ENCODE measurements at regions not wholly inside any gene's neighbourhood (a gene's known extent, or its start where the extent isn't known, plus 50 kb on each side); places are given as distances from the start of the nearest gene placed in this dataset.
"Not testable (repeated sequence)": the region's sequence is repeated elsewhere in the genome, so short reads cannot be mapped to it uniquely, and the experiment has no call there.

DNA sequence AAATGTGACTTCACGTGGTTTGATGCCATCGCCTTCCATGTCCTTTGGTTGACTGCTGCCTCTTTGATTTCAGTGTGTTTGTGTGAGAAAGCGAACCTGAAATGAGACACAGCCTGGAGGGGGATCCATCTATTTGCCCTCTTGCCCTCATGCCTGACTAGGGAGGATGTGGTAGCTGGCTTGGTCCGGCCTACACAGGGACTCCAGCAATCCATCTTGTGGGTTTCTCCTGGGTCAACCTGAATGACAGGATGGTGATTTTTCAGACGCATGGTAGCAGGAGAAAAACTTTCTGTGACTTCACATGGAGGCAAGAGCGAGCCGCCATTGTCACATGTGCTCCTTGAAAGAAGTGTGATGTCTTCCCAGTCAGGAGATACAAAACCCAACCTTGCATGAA, 117.9 kb upstream of the DNAH14 start:
- no peak overlapping the region for H3K27ac ChIP-seq (ENCODE audit: low read length)
- H3K4me1 ChIP-seq (ENCODE audit: control insufficient read depth, insufficient read depth, low read length): no peaks in the 10 kb centered on the region
- H3K27me3 ChIP-seq (ENCODE audit: control insufficient read depth, insufficient read depth, low read length): no peaks in the 10 kb centered on the region
- WGBS (ENCODE audit: insufficient coverage, low lambda C conversion rate): 100% methylated on average over 1 of the region's 7 CpGs
- no peaks in the 10 kb centered on the region for H3K36me3 ChIP-seq (ENCODE audit: control insufficient read depth, insufficient read depth, low read length)
- no peak overlapping the region for H3K4me3 ChIP-seq (ENCODE audit: low read length)
- DNase-seq: no peak
- no peaks in the 10 kb centered on the region for H3K9me3 ChIP-seq (ENCODE audit: control insufficient read depth, low read depth, low read length)

DNA sequence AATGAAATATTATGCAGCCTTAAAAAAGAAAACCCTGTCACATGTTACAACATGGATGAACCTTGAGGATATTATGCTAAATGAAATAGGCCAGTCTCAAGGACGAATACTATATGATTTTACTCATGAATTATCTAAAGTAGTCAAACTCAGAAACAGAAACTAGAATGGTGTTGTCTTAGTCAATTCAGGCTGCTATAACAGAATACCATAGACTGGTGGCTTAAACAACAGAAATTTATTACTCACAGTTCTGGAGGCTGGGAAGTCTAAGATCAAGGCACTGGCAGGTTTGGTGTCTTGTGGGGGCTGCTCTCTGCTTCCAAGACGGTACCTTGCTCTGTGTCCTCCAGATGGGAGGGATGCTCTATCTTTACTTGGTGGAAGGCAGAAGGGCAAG, 113.8 kb upstream of the DNAH14 start:
- Histone ChIP-seq H3K4me1 (ENCODE audit: control insufficient read depth, insufficient read depth, low read length) (no peaks in the 10 kb centered on the region), H3K27ac (ENCODE audit: low read length) (no peak overlapping the region), H3K36me3 (ENCODE audit: control insufficient read depth, insufficient read depth, low read length) (no peaks in the 10 kb centered on the region), H3K9me3 (ENCODE audit: control insufficient read depth, low read depth, low read length) (no peaks in the 10 kb centered on the region), H3K27me3 (ENCODE audit: control insufficient read depth, insufficient read depth, low read length) (no peaks in the 10 kb centered on the region), H3K4me3 (ENCODE audit: low read length) (no peak overlapping the region)
- DNase-seq: no peak
- WGBS (ENCODE audit: insufficient coverage, low lambda C conversion rate): no CpG with 5 or more reads among the region's 2 CpGs

DNA sequence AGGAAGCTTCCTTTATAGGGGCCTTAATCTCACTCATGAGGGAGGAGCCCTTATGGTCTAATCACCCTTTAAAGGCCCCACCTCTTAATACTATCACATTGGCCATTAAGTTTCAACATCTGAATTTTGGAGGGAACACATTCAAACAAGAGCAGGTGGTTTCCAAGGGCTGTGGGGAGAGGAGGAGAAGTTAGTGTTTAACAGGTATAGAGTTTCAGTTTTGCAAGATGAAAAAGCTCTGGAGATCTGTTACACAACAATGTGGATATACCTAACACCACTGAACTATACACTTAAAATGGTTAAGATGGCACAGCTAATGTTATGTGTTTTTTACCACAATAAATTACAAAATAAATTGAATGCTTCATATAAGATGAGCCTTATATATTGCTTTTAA, 113.4 kb upstream of the DNAH14 start:
- Histone ChIP-seq H3K4me1 (ENCODE audit: control insufficient read depth, insufficient read depth, low read length) (no peaks in the 10 kb centered on the region), H3K27me3 (ENCODE audit: control insufficient read depth, insufficient read depth, low read length) (no peaks in the 10 kb centered on the region), H3K4me3 (ENCODE audit: low read length) (no peak overlapping the region), H3K9me3 (ENCODE audit: control insufficient read depth, low read depth, low read length) (no peaks in the 10 kb centered on the region), H3K27ac (ENCODE audit: low read length) (no peak overlapping the region), H3K36me3 (ENCODE audit: control insufficient read depth, insufficient read depth, low read length) (no peaks in the 10 kb centered on the region)
- DNase-seq: no peak

DNA sequence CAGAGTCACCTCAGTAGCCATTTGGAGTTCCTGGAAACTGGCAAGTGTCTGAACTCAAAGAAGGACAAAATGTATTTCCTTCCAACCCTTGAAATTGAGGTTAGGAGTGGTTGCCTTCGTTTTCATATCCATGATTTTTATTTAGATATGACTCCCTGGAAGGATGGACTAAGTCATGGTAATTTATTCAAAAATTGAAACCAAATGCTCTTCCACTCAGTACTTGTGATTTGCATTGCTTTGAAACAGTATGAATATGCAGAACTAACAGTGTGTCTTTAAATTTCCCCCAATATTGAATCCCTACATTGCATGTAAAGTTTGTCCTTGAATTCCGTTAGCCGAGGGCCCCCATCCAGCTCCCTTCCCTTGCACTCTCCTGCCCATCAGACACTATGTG, 112.1 kb upstream of the DNAH14 start:
- WGBS (ENCODE audit: insufficient coverage, low lambda C conversion rate): no CpG with 5 or more reads among the region's 3 CpGs
- Histone ChIP-seq H3K9me3 (ENCODE audit: control insufficient read depth, low read depth, low read length) (no peaks in the 10 kb centered on the region), H3K36me3 (ENCODE audit: control insufficient read depth, insufficient read depth, low read length) (no peaks in the 10 kb centered on the region), H3K4me1 (ENCODE audit: control insufficient read depth, insufficient read depth, low read length) (no peaks in the 10 kb centered on the region), H3K4me3 (ENCODE audit: low read length) (no peak overlapping the region), H3K27ac (ENCODE audit: low read length) (no peak overlapping the region), H3K27me3 (ENCODE audit: control insufficient read depth, insufficient read depth, low read length) (no peaks in the 10 kb centered on the region)
- no peak for DNase-seq

DNA sequence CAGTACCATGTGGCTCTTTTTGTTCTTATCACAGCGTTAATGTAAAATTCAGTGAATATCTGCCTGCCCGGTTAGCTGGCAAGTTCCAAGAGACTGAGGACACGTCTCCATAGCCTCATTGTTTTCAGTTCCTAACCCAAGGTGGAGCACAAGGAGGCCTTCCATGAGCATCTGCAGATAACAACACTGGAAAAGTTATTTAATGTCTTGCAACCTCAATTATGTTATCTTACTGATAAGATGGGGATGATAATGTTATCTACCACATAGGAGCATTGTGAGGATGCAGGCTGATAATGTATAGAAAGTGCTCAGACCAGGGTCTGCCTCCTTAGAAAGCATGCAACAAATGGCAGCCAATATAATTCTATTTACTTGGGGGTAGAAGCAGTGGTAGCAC, 109.6 kb upstream of the DNAH14 start:
- Histone ChIP-seq H3K27ac (ENCODE audit: low read length) (no peak overlapping the region), H3K9me3 (ENCODE audit: control insufficient read depth, low read depth, low read length) (no peaks in the 10 kb centered on the region)
- no CpG with 5 or more reads among the region's 3 CpGs for WGBS (ENCODE audit: insufficient coverage, low lambda C conversion rate)

DNA sequence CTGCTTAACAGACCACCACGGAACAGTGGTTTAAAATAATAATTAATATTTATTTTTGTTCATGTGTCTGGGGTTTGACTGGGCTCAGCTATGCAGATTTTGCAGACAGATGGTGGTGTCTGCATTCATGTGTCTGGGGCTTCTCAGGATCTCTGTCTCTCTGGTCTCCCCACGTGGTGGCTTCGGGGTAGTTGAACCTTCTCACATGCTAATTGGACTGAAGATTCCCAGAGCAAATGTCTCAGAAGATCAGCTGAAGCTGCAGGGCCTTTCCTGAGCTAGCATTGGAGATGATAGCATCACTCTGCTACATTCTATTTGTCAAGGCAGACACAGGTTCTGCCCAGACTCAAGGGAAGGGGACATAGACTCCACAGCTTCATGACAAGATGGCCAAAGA, 109.1 kb upstream of the DNAH14 start:
- no peaks in the 10 kb centered on the region for H3K4me1 ChIP-seq (ENCODE audit: control insufficient read depth, insufficient read depth, low read length)
- H3K9me3 ChIP-seq (ENCODE audit: control insufficient read depth, low read depth, low read length): no peaks in the 10 kb centered on the region
- no peak overlapping the region for H3K4me3 ChIP-seq (ENCODE audit: low read length)
- WGBS (ENCODE audit: insufficient coverage, low lambda C conversion rate): no CpG with 5 or more reads among the region's 3 CpGs
- H3K36me3 ChIP-seq (ENCODE audit: control insufficient read depth, insufficient read depth, low read length): no peaks in the 10 kb centered on the region
- no peak overlapping the region for H3K27ac ChIP-seq (ENCODE audit: low read length)
- no peaks in the 10 kb centered on the region for H3K27me3 ChIP-seq (ENCODE audit: control insufficient read depth, insufficient read depth, low read length)
- no peak for DNase-seq

More for the DNA sequence above, 109.6 kb upstream of the DNAH14 start:
- DNase-seq: no peak
- Histone ChIP-seq H3K4me3 (ENCODE audit: low read length) (no peak overlapping the region), H3K27me3 (ENCODE audit: control insufficient read depth, insufficient read depth, low read length) (no peaks in the 10 kb centered on the region), H3K4me1 (ENCODE audit: control insufficient read depth, insufficient read depth, low read length) (no peaks in the 10 kb centered on the region), H3K36me3 (ENCODE audit: control insufficient read depth, insufficient read depth, low read length) (no peaks in the 10 kb centered on the region)

DNA sequence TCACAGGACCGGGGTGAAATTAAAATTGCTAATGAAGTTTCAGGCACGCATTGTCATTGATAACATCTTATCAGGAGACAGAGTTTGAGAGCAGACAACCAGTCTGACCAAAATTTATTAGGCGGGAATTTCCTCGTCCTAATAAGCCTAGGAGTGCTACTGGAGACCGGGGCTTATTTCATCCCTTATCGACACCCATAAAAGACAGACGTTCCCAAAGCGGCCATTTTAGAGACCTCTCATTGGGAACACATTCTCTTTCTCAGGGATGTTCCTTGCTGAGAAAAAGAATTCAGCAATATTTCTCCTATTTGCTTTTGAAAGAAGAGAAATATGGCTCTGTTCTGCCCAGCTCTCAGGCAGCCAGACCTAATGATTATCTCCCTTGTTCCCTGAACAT, 107.7 kb upstream of the DNAH14 start:
- not testable (repeated sequence) for DNase-seq; H3K4me1 ChIP-seq (ENCODE audit: control insufficient read depth, insufficient read depth, low read length); H3K36me3 ChIP-seq (ENCODE audit: control insufficient read depth, insufficient read depth, low read length); H3K27ac ChIP-seq (ENCODE audit: low read length); H3K9me3 ChIP-seq (ENCODE audit: control insufficient read depth, low read depth, low read length); H3K4me3 ChIP-seq (ENCODE audit: low read length); H3K27me3 ChIP-seq (ENCODE audit: control insufficient read depth, insufficient read depth, low read length)
- WGBS (ENCODE audit: insufficient coverage, low lambda C conversion rate): no CpG with 5 or more reads among the region's 8 CpGs

- Histone ChIP-seq H3K4me3 (ENCODE audit: low read length) (no peak overlapping the region), H3K9me3 (ENCODE audit: control insufficient read depth, low read depth, low read length) (no peaks in the 10 kb centered on the region), H3K4me1 (ENCODE audit: control insufficient read depth, insufficient read depth, low read length) (no peaks in the 10 kb centered on the region), H3K27me3 (ENCODE audit: control insufficient read depth, insufficient read depth, low read length) (peaks cover 3% of the 10 kb centered on the region), H3K27ac (ENCODE audit: low read length) (no peak overlapping the region), H3K36me3 (ENCODE audit: control insufficient read depth, insufficient read depth, low read length) (no peaks in the 10 kb centered on the region)
- no peak for DNase-seq
- WGBS (ENCODE audit: insufficient coverage, low lambda C conversion rate): 100% methylated on average over 1 of the region's 1 CpG
Measured at GRCh38 chr1:224825525-224826000, 103.9 kb upstream of the DNAH14 start.

DNA sequence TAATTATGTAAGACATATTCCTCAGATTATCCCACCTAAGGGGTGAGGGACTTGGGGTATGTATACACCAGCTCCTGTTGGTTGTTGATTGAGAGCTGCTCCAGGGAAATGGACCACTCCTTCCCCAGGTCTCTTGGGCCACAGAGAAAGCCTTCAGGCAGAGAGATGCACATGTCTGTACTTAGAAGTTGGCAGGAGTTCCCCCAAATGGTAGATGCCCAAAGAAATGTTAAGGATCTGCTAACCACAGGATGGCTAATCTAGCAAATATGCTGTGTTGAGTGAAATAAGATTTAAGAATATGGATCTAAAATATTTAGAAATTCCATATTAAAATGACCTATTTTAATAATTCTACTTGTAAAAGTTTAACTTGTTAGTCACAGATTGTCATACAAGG, 100.8 kb upstream of the DNAH14 start:
- Histone ChIP-seq H3K9me3 (ENCODE audit: control insufficient read depth, low read depth, low read length) (no peaks in the 10 kb centered on the region), H3K4me1 (ENCODE audit: control insufficient read depth, insufficient read depth, low read length) (no peaks in the 10 kb centered on the region), H3K27ac (ENCODE audit: low read length) (no peak overlapping the region), H3K27me3 (ENCODE audit: control insufficient read depth, insufficient read depth, low read length) (peaks cover 3% of the 10 kb centered on the region), H3K36me3 (ENCODE audit: control insufficient read depth, insufficient read depth, low read length) (no peaks in the 10 kb centered on the region), H3K4me3 (ENCODE audit: low read length) (no peak overlapping the region)
- DNase-seq: no peak

DNA sequence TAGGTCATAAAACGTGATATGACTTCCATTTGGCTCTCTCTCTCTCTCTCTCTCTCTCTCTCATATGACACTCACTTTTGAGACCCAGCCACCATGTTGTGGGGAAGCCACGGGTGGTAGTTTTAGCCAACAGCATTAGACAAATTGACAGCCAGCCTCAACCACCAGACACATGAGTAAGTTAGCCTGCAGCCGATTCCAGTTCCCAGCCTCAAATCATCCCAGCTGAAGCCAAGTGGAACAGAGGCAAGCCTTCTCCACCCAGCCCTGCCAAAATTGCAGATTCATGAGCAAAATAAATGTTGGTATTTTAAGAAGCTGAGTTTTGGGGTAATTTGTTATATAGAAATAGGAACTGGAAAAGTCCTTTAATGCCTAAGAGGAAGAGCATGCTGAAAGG, 98.0 kb upstream of the DNAH14 start:
- Histone ChIP-seq H3K4me1 (ENCODE audit: control insufficient read depth, insufficient read depth, low read length) (no peaks in the 10 kb centered on the region), H3K4me3 (ENCODE audit: low read length) (no peak overlapping the region), H3K9me3 (ENCODE audit: control insufficient read depth, low read depth, low read length) (no peaks in the 10 kb centered on the region), H3K27me3 (ENCODE audit: control insufficient read depth, insufficient read depth, low read length) (peaks cover 3% of the 10 kb centered on the region), H3K27ac (ENCODE audit: low read length) (no peak overlapping the region), H3K36me3 (ENCODE audit: control insufficient read depth, insufficient read depth, low read length) (no peaks in the 10 kb centered on the region)
- no CpG with 5 or more reads among the region's 3 CpGs for WGBS (ENCODE audit: insufficient coverage, low lambda C conversion rate)
- no peak for DNase-seq

- no CpG with 5 or more reads among the region's 7 CpGs for WGBS (ENCODE audit: insufficient coverage, low lambda C conversion rate)
- DNase-seq: not testable (repeated sequence)
Measured at GRCh38 chr1:224839648-224840300, 89.7 kb upstream of the DNAH14 start.

More at GRCh38 chr1:224839648-224840300, 89.7 kb upstream of the DNAH14 start:
- H3K27me3 ChIP-seq (ENCODE audit: control insufficient read depth, insufficient read depth, low read length); H3K27ac ChIP-seq (ENCODE audit: low read length); H3K36me3 ChIP-seq (ENCODE audit: control insufficient read depth, insufficient read depth, low read length); H3K4me3 ChIP-seq (ENCODE audit: low read length); H3K9me3 ChIP-seq (ENCODE audit: control insufficient read depth, low read depth, low read length); H3K4me1 ChIP-seq (ENCODE audit: control insufficient read depth, insufficient read depth, low read length): not testable (repeated sequence)

All from large intestine (tissue), 3 donors.